HG02981 (cell line): ENCODE measurements at regions not wholly inside any gene's neighbourhood (a gene's known extent, or its start where the extent isn't known, plus 50 kb on each side); places are given as distances from the start of the nearest gene placed in this dataset.

ENCODE experiments used
- ATAC-seq: cut with Tn5 transposase; IDR thresholded peaks from one replicate; pipeline ENCODE4 v1.9.1; 2021; ENCODE audit warnings: mild to moderate bottlenecking, moderate library complexity; ENCODE audit not compliant: unreplicated experiment

DNA sequence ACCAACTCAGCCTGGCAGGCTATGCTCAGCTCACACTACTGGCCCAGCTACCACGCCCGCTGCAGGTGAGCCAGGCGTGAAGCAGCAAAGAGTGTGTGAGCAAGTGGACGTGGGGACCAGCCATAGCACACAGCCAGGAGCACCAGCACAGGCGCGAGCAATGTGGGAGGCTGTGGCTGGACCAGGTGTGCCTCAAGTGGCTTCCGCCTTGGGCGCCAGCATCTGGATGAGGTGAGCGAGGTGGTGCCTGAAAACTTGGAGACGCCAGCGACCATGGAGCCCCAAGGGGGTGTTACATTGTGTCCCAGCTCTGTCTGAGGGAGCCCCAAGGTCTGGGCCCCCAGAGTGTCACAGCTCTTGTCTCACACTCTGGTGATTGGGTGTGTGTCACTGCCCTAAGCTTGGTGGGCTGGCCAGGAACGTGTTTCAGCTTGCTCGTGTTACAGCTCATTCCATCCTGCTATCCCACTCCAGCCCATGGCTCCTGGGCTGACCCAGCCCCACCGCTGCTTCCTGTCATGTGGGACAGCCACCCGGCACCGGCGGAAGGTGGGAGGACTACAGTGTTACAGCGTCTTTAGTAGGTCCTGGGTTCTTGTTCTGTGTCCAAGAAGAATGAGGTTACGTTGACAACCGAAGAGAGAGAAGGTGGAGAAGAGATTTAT lies 508.0 kb upstream of the MMS22L start:
- ATAC-seq = no peak

DNA sequence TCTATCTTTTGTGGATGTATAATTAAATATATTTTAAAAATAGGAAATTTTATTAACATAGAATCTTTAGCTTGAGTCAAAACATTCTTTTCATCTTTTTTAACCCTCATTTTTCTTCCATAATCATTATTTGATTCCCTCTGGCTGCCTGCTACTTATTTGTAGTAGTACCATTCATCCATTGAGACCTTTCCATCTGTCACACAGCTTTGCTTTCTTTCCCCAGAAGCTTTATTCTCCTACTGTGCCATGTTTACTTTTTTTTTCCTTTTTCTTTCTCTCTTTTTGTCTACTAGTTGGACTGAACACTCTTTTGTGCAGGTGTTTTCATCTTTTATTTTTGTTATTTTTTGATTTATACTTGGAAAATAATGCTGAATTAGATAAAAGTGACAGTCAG lies 522.6 kb upstream of the MMS22L start:
- ATAC-seq = no peak

DNA sequence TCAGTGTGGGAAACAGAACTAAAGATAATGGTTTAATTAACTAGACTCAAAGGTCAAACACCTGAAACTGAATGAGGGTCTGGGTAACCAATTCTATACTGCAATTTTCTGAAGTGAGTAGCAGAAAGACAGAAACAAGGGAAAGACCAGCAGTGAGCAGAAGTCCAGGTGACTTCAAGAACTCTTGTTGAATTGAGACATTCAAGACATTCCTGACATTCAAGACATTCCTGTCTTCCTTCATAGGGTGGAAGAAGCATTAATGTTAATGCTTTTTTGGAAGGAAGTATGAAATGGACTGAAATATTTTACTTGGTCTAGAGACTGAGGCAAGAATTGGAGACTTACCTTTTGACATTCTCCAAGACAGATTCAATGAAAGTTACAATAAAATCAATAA lies 529.9 kb upstream of the MMS22L start:
- ATAC-seq = no peak

DNA sequence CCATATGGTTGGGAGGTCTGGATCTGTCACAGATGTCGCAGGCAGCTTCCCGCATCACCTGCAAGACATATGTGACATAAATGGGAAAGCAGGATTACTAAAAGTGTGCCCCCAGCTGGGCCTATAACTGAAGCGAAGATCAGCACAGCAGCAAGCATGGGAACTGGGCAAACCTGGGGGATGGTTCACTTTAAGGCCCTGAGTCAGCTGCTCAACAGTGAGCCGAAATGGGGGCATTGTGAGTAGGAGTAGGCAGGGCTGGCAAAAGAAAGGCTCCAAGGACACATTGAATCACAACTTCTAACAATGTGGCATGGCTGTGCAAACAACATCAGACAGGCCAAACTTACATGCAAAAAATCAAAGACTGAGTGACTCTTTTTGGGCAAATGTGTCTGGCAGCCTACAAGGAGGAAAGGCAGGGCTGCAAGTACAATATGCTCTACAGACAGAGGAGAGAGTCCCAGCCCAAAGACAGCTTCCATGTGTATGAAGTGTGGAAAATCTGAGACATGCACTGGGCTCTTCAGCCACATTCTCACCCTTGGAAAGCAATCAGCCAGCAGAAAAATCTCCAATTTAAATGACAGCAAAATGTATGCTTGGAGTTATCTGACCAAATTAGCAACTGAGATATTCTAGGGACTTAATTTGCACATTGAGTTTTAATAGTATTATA lies 531.0 kb upstream of the MMS22L start:
- no peak for ATAC-seq

DNA sequence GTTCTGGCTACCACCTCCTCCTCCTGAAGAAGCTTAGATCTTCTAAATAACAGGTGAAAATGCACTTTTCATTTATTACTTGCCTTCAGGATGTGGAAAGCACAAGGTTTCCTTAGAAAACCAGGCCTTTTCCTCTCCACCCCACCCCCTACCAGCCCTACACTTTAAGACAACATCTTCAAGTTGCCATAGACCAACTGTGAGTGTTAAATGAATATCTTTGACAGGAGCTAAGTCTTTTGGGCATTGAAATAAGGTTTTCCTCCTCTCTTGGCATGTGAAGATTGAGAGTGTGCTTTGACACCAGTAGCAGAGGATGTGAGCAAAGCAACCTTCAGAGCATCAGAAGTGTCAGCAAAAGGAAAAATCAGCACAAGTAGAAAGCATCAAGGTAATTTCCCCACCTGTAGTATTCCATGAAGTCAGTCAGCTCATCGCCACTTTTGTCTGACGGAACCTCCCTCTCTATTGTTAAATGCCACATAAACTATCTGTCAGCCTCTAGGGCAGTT lies 532.3 kb upstream of the MMS22L start:
- no peak for ATAC-seq

DNA sequence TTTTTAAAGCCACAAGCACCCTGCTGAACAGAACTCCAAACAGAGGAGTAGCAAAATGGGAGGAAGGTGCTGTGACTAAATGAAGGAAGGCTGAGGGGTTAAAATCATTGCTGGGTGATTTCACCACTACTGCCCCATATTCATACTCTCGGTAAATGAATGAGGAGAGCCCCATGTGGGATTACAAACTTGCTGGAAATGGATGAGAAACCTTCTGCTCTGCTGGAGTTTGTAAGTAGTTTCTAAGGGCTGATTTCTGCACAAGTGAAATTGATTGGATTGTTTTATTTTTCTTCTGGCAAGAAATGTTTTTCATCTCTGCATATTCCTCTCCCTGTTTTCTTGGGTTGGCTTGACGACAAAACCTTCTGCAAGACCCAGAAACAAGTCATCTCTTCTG lies 533.5 kb upstream of the MMS22L start:
- no peak for ATAC-seq

DNA sequence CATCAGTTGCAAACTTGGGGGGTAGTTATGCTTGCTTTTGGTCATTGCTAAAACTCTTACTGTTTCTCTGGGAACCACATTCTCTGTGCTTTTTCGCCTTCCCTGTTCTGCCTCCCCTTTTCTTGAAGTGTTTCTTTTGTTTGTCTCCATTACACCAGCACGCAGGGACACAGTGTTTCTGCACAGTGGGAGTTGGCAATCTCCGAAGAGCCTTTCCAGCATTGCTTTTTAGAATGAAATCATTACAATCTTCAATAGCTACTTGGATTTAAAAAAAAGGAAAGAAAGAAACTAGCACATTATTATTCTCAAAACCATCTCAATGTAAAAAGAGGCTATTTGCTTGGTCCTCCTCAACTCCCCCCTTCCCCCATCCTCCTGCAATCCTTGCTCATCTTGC lies 536.7 kb upstream of the MMS22L start:
- no peak for ATAC-seq

DNA sequence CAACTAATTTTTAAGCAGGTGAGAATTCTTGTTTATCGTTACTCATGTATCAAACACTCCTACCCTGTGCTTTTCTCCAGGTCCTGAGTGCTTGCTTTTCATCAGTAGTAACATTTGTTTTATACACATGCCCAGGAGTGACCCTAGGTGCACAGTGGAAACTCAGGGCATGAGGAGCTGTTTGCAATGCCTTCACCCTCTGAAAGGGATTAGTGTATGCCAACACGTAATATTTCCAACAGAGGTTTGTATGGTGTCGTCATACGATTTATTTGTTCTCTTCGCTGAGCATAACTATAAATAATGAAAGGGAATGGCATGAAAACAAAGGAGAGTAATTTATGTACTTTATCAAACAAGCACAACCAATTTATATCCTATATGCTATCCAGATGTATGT lies 537.4 kb upstream of the MMS22L start:
- no peak for ATAC-seq

DNA sequence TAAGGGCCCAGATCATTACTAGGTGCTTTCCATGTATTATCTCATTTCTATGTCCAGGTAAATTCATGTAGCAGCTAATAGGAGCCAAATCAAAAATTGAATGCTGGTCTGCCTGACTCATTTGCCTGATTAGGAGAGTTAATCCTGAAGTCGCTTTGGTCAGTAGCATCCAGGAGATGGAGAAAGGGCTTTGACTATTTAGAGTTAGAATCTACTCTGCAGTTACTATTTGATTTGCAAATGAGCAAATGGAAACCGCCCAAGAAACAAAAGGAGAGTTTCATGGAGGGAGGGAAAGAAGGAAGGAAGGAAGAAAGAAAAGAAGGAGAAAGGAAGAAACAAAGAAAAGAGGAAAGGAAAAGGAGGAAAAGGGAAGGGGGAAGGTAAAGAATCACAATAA lies 539.6 kb upstream of the MMS22L start:
- ATAC-seq = no peak

DNA sequence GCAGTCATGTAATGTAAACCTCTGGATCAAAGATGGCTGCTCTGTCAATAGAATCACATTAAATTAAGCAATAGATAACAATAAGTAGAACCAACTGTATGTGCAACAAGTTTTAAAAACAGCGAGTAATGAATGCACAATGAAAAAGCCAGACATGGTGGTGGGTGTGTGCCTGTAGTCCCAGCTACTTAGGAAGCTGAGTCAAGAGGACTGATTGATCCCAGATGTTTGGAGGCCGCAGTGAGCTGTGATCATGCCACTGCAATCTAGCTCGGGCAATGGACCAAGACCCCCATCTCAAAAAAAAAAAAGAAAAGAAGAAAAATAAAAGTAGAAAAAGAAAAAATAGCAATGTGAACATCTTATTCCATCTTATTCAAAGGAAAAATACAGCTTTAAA lies 558.7 kb upstream of the MMS22L start:
- no peak for ATAC-seq

DNA sequence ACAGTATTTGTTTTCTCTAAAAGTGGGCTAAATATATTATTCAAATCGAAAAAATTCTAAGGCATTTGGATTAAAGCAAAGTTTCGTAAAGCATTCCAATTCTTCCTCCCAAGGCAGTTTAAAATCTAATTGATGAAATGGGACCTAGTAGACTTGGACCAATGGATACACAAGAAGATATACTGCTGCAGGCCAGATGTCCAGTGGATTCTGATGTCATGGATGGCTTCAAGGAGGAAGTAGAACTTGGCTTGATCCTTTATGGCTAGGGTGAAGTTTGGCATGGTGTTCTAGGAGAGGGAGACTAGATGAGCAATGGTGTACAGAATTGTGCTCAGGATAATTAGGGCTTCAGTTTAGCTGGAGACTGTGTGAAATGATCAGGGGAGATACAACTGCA lies 559.5 kb upstream of the MMS22L start:
- ATAC-seq = no peak

DNA sequence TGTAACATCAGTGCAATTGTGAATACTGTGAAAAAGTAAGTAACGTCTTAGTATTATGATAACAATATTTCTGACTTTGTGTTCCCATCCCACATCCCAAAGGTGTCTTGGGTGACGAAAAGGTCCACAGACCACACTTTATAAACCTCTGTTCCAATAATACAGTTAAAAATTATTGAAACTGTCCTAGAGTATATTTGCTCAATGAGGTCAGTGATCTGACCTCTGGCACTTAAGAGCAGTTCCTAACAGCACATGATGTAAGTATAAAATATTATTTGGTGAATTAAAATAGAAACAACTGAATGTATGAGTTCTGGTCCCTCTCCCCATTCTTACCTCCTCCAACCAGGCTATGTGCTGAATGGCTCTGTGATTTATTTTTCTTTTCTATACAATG lies 566.4 kb upstream of the MMS22L start:
- ATAC-seq = no peak

DNA sequence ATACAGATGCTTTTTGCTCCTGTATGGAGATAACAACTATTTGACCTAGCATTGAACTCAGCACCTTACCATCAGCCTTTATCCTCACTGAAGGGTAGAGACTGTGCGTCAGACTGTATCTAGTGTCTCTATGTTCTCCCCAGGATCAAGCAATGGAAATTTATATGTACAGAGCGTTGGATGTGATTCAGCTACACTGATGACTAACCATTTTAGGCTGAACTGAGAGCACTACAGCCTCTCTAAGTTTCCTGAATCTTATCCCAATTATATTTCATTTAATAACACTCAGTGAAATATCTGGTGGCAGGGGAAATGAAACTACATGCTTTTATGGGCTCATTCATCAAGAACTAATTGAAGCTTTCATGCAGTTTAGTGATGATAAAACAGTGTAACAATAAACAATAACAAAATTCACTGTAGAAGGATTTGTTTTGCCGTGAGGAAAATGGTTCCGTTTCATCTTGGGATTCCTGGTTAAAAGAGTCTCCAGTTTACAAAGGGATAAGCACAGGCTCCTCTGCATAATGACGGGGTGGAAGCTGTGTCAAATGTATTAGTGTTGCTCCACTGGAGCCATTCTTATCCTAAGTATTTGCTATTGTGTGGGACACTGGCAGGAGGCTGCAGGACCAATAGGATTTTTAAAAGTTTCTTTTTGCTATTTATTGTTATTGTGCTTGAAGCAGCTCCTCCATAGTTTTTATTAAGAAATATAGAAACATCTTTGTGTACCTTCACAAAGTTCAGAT lies 567.6 kb upstream of the MMS22L start:
- ATAC-seq = no peak

DNA sequence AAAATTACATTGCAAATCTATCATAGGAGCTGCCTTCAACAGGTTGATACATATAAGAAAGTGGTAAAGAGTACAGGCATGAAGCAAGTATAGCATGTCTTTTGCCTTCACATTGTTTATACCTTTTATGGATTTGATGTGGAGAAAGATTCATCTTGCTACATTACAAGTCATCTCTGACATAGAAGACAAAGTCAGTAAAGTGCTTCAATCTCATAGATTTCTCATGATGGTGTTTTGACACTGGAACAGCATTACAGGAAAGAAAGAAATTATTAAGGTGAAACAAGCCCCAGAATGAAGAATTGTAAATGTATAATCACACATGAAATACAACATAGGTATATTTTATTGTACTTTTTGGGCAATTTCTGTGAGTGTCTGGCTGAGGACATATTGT lies 580.7 kb upstream of the MMS22L start:
- ATAC-seq = no peak

DNA sequence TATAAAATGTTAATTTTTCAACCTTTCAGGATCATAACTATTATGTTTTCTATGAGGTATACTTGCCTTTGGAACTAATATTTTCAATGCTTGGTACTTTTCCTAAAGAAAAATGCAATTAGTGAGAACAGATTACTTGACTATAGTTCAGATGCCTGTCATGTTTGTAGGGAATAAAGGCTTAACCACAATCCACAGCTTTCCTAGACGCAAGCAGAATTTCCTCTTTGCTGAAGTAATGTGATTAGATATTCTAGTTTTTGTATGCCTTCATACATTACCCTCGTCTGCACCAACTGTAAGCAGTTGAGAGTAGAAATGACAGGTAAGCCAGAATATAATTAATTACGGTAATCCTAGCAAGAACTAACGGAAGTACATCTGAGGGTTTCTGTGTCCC lies 581.4 kb upstream of the MMS22L start:
- ATAC-seq = no peak

DNA sequence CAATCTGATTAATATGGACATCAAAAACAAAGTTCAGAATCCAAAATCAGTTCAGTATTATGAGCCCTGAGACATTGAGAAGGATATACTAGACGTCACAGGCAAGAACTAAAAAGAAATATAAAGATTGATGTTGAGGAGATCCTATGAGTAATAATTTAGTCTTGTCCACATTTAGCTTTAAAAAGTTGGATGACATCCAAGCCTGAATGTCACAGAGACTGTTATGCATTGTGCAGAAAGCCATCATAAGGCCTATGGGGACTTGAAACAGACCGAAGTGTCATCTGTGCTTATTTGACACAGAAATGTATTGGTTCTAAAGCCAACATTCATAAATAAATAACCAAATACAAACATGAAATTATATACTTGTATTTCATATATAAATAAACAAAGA lies 581.8 kb upstream of the MMS22L start:
- no peak for ATAC-seq

DNA sequence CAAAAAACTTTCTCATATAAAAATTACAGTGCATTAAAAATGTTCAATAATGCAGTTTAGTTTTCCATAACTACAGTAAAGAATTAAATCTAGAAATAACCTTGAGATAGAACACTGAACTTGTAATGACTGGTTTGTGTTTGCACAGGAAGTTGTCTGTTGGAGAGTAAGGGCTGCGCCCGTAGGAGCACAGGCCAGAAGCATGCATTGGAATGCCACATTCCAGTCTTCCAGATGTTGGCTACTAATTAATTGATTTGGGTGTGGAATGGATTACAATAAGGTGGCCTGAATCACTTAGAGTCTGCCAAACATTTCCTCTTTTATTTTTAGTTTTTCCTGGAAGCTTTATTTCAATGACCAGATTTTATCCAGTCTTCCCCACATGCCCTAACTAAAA lies 582.6 kb upstream of the MMS22L start:
- ATAC-seq = no peak

DNA sequence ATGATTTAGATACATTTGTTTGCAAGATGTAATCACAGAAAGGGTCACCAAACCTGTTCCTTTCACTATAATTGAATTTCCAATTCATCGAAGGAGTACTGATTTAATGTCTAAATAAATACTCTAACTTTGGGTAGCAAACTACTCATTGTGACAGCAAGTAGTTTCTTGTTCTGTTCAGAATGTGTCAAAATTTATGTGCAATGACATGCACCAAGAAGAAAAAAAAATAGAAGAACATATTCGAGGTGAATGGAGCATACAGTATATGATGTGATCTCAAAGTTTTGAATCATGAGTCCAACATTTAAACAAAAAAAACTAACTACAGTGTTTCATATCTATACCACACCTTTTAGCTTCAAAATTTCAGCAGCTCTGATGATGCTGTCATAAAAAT lies 583.6 kb upstream of the MMS22L start:
- no peak for ATAC-seq

DNA sequence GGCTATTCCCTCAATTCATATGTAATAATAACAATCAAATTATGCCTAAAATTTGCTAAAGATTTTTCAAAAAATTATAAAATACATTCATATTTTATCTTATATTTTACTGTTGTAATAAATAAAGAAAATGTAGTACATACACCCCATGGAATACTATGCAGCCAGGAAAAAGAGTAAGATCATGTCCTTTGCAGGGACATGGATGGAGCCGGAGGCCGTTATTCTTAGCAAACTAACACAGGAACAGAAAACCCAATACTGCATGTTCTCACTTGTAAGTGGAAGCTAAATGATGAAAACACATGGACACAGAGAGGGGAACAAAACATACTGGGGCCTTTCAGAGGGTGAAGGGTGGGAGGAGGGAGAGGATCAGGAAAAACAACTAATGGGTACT lies 584.2 kb upstream of the MMS22L start:
- no peak for ATAC-seq

DNA sequence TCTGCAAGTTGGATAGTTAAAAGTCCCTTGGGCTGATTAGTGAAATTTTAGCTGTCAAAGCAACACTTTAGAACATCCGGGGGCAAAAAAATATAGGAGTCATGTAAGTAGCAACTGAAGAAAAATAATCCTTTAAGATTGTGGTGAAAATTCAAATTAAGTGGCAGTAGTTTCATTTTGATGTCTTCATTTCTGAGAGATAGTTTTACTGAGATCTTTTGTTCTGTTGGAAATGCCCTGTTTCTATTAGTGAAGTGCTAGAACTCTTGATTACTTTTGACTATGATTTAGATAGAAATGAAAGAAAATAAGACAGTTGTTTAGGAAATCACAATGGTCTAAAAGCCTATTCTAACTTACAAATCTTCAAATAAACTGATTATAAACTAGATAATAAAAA lies 587.3 kb upstream of the MMS22L start:
- no peak for ATAC-seq

DNA sequence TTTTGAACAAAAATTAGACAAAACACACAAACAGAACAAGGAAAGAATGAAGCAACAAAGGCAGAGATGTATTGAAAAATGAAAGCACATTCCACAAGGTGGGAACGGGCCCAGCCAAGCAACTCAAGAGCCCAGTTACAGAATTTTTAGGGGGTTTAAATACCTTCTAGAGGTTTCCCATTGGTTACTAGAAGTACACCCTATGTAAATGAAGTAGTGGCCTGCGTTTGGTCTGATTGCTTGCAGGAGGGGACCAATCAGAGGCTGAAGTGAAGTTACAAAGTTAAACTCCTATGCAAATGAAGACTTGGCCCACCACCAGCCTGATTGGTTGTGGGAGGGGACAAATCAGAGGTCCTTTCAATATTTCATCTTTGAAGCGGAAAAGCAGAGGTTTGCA lies 593.7 kb upstream of the MMS22L start:
- no peak for ATAC-seq

DNA sequence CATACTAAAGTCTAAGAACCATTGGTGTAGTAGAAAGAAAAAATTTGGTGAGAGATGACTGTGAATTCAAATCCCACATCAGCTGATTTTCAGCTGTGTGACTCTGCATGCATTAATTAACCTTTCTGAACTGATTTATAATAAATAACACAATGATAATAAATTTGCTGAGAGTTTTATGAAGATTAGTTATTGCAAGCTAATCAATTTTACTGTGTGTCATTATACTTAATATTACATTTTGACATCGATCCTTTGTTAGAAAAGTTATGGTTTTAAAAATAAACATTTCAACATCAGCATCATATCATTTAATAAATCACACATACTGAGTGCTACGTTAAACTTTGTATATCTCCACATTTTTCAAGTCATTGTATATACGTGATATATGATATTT lies 599.7 kb upstream of the MMS22L start:
- ATAC-seq = no peak
